Mesendoderm (in vitro differentiated cells): ENCODE measurements at regions not wholly inside any gene's neighbourhood (a gene's known extent, or its start where the extent isn't known, plus 50 kb on each side); places are given as distances from the start of the nearest gene placed in this dataset.

Source experiments
- DNase-seq: peaks from one replicate; pipeline ENCODE4 v3.0.0; 2013
- H2AK5ac ChIP-seq: 2 replicates; pipeline ENCODE4 v1.6.1; 2013; ENCODE audit warnings: low read length, inconsistent platforms
- H2BK120ac ChIP-seq: 2 replicates; pipeline ENCODE4 v1.6.1; 2013; ENCODE audit warnings: low read depth, mild to moderate bottlenecking, low read length, moderate library complexity, mixed read lengths
- H2BK15ac ChIP-seq: replicated peaks from 2 replicates; pipeline ENCODE4 v1.6.1; 2013; ENCODE audit warnings: low read depth, mild to moderate bottlenecking, moderate library complexity
- H2BK5ac ChIP-seq: 2 replicates; pipeline ENCODE4 v1.6.1; 2013; ENCODE audit warnings: low read length, inconsistent platforms
- H3K18ac ChIP-seq: 2 replicates; pipeline ENCODE4 v1.6.1; 2013; ENCODE audit warnings: mild to moderate bottlenecking, low read length, mixed read lengths
- H3K23ac ChIP-seq: one replicate; pipeline ENCODE4 v1.6.1; 2013; ENCODE audit warnings: low read length
- H3K27ac ChIP-seq: 2 replicates; pipeline ENCODE4 v1.5.1; 2013; ENCODE audit warnings: low read depth, mild to moderate bottlenecking, inconsistent platforms, low read length, moderate library complexity
- H3K27me3 ChIP-seq: 2 replicates; pipeline ENCODE4 v1.6.1; 2013; ENCODE audit warnings: low read length, control low read depth, mild to moderate bottlenecking, inconsistent platforms; ENCODE audit not compliant: insufficient read depth, poor library complexity
- H3K36me3 ChIP-seq: 2 replicates; pipeline ENCODE4 v1.6.1; 2013; ENCODE audit warnings: low read length, inconsistent platforms; ENCODE audit not compliant: control insufficient read depth, insufficient read depth
- H3K4ac ChIP-seq: one replicate; pipeline ENCODE4 v1.6.1; 2013; ENCODE audit warnings: low read depth, mild to moderate bottlenecking, low read length, moderate library complexity
- H3K4me1 ChIP-seq: 2 replicates; pipeline ENCODE4 v1.6.1; 2013; ENCODE audit warnings: low read depth, low read length, inconsistent platforms; ENCODE audit not compliant: control insufficient read depth
- H3K4me2 ChIP-seq: 2 replicates; pipeline ENCODE4 v1.6.1; 2013; ENCODE audit warnings: low read length
- H3K4me3 ChIP-seq: 2 replicates; pipeline ENCODE4 v1.5.1; 2013; ENCODE audit warnings: mild to moderate bottlenecking, low read length
- H3K56ac ChIP-seq: one replicate; pipeline ENCODE4 v1.6.1; 2013; ENCODE audit warnings: low read length
- H3K79me1 ChIP-seq: 2 replicates; pipeline ENCODE4 v1.6.1; 2013; ENCODE audit warnings: low read length, inconsistent platforms
- H3K79me2 ChIP-seq: 2 replicates; pipeline ENCODE4 v1.6.1; 2013; ENCODE audit warnings: mild to moderate bottlenecking, low read length; ENCODE audit not compliant: control insufficient read depth, insufficient read depth
- H3K9ac ChIP-seq: 2 replicates; pipeline ENCODE4 v1.6.1; 2013; ENCODE audit warnings: low read length, inconsistent platforms
- H4K5ac ChIP-seq: one replicate; pipeline ENCODE4 v1.6.1; 2013; ENCODE audit warnings: low read length
- H4K8ac ChIP-seq: one replicate; pipeline ENCODE4 v1.6.1; 2013; ENCODE audit warnings: low read depth, mild to moderate bottlenecking, control low read depth, low read length, moderate library complexity
- WGBS: extraction: QIAGEN DNeasy Blood & Tissue Kit; methylation state at CpG from one replicate; pipeline ENCODE4 v1.1.7; 2013; ENCODE audit warnings: low lambda C conversion rate, missing lambda C conversion rate; ENCODE audit not compliant: insufficient coverage; ENCODE audit errors: extremely low coverage; 5-methylcytosine and 5-hydroxymethylcytosine counted together

DNA sequence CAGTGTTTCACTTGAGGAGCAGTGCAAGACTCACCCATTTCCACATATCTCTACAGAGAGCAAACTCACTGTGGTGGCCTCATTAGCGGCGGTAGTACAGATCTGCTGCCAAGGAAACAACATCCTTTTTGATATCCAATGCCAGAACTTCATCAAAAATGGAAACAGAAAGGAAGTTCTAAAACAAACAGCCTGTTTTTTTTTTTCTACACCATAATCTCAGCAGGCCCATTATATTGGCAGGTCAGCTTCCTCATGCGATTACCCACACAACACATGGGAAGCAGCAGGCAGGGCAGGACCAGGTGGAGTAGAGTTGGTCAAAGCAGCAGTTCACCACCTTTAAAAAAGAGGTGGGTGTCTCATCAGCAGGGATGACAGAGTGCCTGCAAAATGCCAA lies 678.9 kb upstream of the CELF4 start:
- Histone ChIP-seq H2BK120ac (no peak overlapping the region), H3K79me2 (no peaks in the 10 kb centered on the region), H3K9ac (no peak overlapping the region), H2AK5ac (no peak overlapping the region), H3K4me1 (no peaks in the 10 kb centered on the region), H3K79me1 (no peaks in the 10 kb centered on the region), H3K23ac (no peak overlapping the region), H3K4me3 (no peak overlapping the region), H4K5ac (no peak overlapping the region), H2BK5ac (no peak overlapping the region), H2BK15ac (no peak overlapping the region), H3K4me2 (no peak overlapping the region), H3K4ac (no peak overlapping the region), H3K18ac (no peak overlapping the region), H4K8ac (no peak overlapping the region), H3K27ac (no peak overlapping the region), H3K27me3 (no peaks in the 10 kb centered on the region), H3K36me3 (no peaks in the 10 kb centered on the region), H3K56ac (no peak overlapping the region)
- no peak for DNase-seq
- WGBS: no CpG with 5 or more reads among the region's 3 CpGs

DNA sequence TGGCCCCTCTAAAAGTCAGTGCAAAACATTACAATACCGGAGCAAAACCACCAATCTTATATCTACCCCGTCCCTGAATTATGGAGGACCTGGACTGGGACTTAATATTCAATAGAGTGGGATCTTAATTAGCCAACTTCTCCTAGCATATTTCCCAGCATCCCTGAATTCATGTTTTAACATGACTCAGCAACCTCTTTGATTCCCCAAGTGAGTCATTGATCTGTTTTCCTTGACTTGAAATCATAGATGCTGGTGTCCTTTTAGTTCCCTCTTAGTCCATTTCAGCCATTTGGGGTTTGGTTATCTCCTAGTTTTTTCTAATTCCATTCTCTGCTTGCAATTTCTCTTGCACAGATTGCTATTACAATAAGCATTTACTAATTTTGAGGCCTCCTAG lies 677.7 kb upstream of the CELF4 start:
- Histone ChIP-seq H3K79me2 (no peaks in the 10 kb centered on the region), H4K8ac (no peak overlapping the region), H3K4me2 (no peak overlapping the region), H2BK15ac (no peak overlapping the region), H3K18ac (no peak overlapping the region), H3K4ac (no peak overlapping the region), H3K4me1 (no peaks in the 10 kb centered on the region), H3K36me3 (no peaks in the 10 kb centered on the region), H2BK5ac (no peak overlapping the region), H3K79me1 (no peaks in the 10 kb centered on the region), H3K4me3 (no peak overlapping the region), H2BK120ac (no peak overlapping the region), H3K23ac (no peak overlapping the region), H3K56ac (no peak overlapping the region), H4K5ac (no peak overlapping the region), H2AK5ac (no peak overlapping the region), H3K27ac (no peak overlapping the region), H3K27me3 (no peaks in the 10 kb centered on the region), H3K9ac (no peak overlapping the region)
- no CpG with 5 or more reads among the region's 2 CpGs for WGBS
- no peak for DNase-seq

DNA sequence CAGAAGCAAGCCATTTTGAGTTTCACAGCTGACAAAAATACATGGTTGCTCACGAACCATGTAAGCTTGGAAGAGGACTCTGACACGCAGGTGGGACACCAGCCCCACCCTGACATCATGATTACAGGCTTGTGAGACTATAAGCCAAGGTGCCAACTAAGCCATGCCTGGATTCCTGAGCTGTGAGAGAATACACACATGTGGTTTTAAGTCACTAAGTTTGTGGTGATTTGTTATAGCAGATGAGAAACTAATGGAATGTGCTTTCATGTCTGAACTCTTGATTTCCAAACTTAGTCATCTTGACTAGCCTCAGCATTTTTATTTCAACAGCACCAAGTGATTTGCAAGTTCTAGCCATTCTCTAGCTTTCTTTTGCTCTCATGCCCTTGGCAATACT lies 676.1 kb upstream of the CELF4 start:
- Histone ChIP-seq H2BK15ac (no peak overlapping the region), H3K4me3 (no peak overlapping the region), H2BK120ac (no peak overlapping the region), H3K36me3 (no peaks in the 10 kb centered on the region), H3K4ac (no peak overlapping the region), H4K8ac (no peak overlapping the region), H3K4me1 (no peaks in the 10 kb centered on the region), H2BK5ac (no peak overlapping the region), H4K5ac (no peak overlapping the region), H2AK5ac (no peak overlapping the region), H3K79me2 (no peaks in the 10 kb centered on the region), H3K18ac (no peak overlapping the region), H3K27me3 (no peaks in the 10 kb centered on the region), H3K23ac (no peak overlapping the region), H3K56ac (no peak overlapping the region), H3K4me2 (no peak overlapping the region), H3K79me1 (no peaks in the 10 kb centered on the region), H3K9ac (no peak overlapping the region), H3K27ac (no peak overlapping the region)
- WGBS: no CpG with 5 or more reads among the region's 2 CpGs
- no peak for DNase-seq

DNA sequence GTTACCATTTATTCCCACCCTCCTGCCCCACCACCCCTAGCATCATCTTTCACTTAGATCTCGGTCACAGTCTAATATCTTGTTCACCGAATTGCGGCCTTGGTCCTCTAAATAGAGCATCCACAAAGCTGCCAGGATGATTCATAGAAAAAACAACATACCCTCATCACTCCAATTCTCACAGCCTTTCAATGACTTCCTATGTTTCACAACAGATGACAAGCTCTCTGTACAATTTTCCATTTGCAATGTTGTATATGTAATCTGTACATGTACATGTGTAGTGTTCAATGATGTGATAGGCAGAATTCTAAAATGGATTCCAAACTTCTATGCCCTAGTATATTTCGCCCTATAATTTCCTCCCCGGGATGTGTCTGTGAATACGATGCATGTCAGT lies 675.6 kb upstream of the CELF4 start:
- Histone ChIP-seq H3K79me1 (no peaks in the 10 kb centered on the region), H3K27ac (no peak overlapping the region), H3K4me3 (no peak overlapping the region), H2AK5ac (no peak overlapping the region), H3K27me3 (no peaks in the 10 kb centered on the region), H3K4ac (no peak overlapping the region), H4K8ac (no peak overlapping the region), H2BK120ac (no peak overlapping the region), H4K5ac (no peak overlapping the region), H3K9ac (no peak overlapping the region), H3K4me1 (no peaks in the 10 kb centered on the region), H3K18ac (no peak overlapping the region), H3K36me3 (no peaks in the 10 kb centered on the region), H3K56ac (no peak overlapping the region), H3K79me2 (no peaks in the 10 kb centered on the region), H2BK5ac (no peak overlapping the region), H3K4me2 (no peak overlapping the region), H2BK15ac (no peak overlapping the region), H3K23ac (no peak overlapping the region)
- no CpG with 5 or more reads among the region's 6 CpGs for WGBS
- no peak for DNase-seq

DNA sequence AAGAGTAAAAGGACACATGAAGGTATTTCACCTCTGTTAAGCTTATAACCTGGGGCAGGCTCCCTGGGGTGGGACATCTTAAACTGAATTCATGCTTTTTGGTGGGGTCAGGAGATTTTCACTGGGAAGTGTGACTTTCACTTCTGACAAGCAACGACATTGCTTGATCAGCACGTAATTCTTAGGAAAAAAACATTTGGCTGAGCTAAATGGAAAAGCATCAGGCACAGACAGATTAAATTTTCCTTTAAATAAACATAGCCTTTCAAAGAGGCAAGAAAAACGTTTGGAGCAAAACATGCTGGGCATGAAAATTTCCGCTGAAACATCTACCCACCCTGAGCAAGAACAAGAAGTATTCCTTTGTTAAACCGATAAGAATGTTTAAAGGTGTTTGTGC lies 674.0 kb upstream of the CELF4 start:
- no peak for DNase-seq
- H4K5ac ChIP-seq: no peak overlapping the region
- no peak overlapping the region for H3K9ac ChIP-seq
- H3K18ac ChIP-seq: no peak overlapping the region
- no peaks in the 10 kb centered on the region for H3K36me3 ChIP-seq
- no peak overlapping the region for H3K23ac ChIP-seq
- WGBS: no CpG with 5 or more reads among the region's 5 CpGs
- H2BK15ac ChIP-seq: no peak overlapping the region
- H3K4me1 ChIP-seq: no peaks in the 10 kb centered on the region
- no peak overlapping the region for H3K4me3 ChIP-seq
- no peak overlapping the region for H2BK120ac ChIP-seq
- no peak overlapping the region for H3K4me2 ChIP-seq
- H3K79me1 ChIP-seq: no peaks in the 10 kb centered on the region
- no peak overlapping the region for H3K4ac ChIP-seq
- H3K27me3 ChIP-seq: no peaks in the 10 kb centered on the region
- H3K79me2 ChIP-seq: no peaks in the 10 kb centered on the region
- no peak overlapping the region for H2BK5ac ChIP-seq
- H4K8ac ChIP-seq: no peak overlapping the region
- no peak overlapping the region for H3K56ac ChIP-seq
- H3K27ac ChIP-seq: no peak overlapping the region
- no peak overlapping the region for H2AK5ac ChIP-seq

DNA sequence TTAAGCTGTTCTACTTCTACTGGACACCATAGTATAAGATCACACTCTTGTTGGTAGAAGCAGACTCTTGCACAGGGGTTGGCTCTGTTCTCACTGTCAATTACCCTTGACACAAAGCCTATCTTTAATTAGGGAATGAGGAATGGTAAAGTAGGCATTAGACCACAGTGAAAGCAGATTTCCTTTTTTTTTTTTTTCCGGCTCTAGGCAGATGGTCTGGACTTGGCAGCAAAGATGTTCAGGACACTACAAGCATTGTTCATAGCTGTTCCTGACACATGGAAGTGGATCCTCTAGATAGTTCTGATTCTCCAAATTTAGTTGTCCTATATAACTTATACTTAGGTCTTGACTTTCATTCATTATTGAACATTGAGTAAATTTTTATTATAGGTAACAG lies 672.2 kb upstream of the CELF4 start:
- Histone ChIP-seq H3K27ac (no peak overlapping the region), H3K23ac (no peak overlapping the region), H4K5ac (no peak overlapping the region), H3K79me2 (no peaks in the 10 kb centered on the region), H3K9ac (no peak overlapping the region), H2BK120ac (no peak overlapping the region), H2BK15ac (no peak overlapping the region), H2AK5ac (no peak overlapping the region), H3K4ac (no peak overlapping the region), H3K4me3 (no peak overlapping the region), H3K36me3 (no peaks in the 10 kb centered on the region), H3K56ac (no peak overlapping the region), H3K27me3 (no peaks in the 10 kb centered on the region), H4K8ac (no peak overlapping the region), H3K4me2 (no peak overlapping the region), H3K18ac (no peak overlapping the region), H3K79me1 (no peaks in the 10 kb centered on the region), H2BK5ac (no peak overlapping the region), H3K4me1 (no peaks in the 10 kb centered on the region)
- no peak for DNase-seq
- no CpG with 5 or more reads among the region's 1 CpG for WGBS
